ENCODE measurements at regions not wholly inside any gene's neighbourhood (a gene's known extent, or its start where the extent isn't known, plus 50 kb on each side); places are given as distances from the start of the nearest gene placed in this dataset.

- peaks cover 22% of the 10 kb centered on the region for H3K9me3 Mint-ChIP-seq
- no peak for TF ChIP-seq CTCF (IDR thresholded peaks at IDR 0.05; ENCODE audit: unreplicated experiment in 3 of 3)
- no peaks in the 10 kb centered on the region for H3K27me3 Mint-ChIP-seq (ENCODE audit: low read depth)
- no peaks in the 10 kb centered on the region for H3K4me1 Mint-ChIP-seq
- no peaks in the 10 kb centered on the region for H3K36me3 Mint-ChIP-seq (ENCODE audit: low read depth)
- H3K4me3 Mint-ChIP-seq, result no peak overlapping the region
- no peak overlapping the region for H3K27ac Mint-ChIP-seq
These were observed 904.8 kb downstream of the PDHA2 start for GRCh38 chr4:96744676-96745075.

GRCh38 chr4:96753216-96753615 is 913.3 kb downstream of the PDHA2 start:
- Mint-ChIP-seq H3K36me3 (ENCODE audit: low read depth) (no peaks in the 10 kb centered on the region), H3K9me3 (peaks cover 12% of the 10 kb centered on the region), H3K27me3 (ENCODE audit: low read depth) (no peaks in the 10 kb centered on the region), H3K27ac (no peak overlapping the region), H3K4me3 (no peak overlapping the region), H3K4me1 (no peaks in the 10 kb centered on the region)
- TF ChIP-seq CTCF (IDR thresholded peaks at IDR 0.05; ENCODE audit: unreplicated experiment in 3 of 3), result no peak

DNA sequence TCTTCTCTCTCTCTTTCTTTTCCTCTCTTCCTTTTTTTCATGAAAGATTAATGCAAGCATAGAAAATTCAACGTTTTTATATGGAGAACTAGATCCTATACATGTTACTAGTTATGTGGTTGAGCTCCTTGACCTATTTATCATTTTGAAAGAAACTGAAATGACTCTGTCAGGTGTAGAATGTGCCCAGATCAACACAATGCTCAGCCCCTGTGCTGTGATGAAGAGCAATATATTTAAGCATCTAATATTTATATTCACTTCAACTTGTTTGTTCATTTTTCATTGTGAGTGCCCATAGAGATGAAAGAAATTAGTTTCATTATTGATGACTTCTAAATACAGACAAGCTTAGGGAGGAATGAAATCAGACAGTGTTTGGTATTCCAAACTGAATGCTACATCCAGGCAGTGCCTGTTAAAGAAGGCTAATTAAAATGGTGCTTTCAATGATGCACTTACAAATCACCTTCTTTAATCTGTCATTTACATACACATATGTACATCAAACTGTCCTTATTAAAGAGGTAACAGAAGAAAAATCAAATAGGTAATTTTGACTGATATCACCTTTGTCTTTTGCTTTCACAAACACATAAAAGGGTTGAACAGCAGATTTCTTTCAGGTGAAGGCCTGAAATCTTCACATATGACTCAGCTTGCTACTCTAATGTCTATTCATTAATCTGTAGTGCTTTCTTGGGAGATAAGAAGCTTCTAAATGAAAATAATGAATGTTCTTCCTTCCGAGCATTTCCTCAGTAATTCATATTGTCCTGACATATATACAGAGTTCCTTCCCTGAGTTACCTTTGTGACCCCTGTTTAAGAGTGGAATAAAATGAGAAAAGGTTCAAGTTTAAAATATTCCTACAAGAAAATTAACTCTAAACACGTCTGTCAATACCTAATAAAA is 915.9 kb downstream of the PDHA2 start:
- no peak for TF ChIP-seq CTCF (IDR thresholded peaks at IDR 0.05; ENCODE audit: unreplicated experiment in 3 of 3)
- Mint-ChIP-seq H3K4me1 (no peaks in the 10 kb centered on the region), H3K27ac (no peak overlapping the region), H3K4me3 (no peak overlapping the region), H3K27me3 (ENCODE audit: low read depth) (no peaks in the 10 kb centered on the region), H3K9me3 (no peaks in the 10 kb centered on the region), H3K36me3 (ENCODE audit: low read depth) (no peaks in the 10 kb centered on the region)

GRCh38 chr4:96756584-96756983 is 916.7 kb downstream of the PDHA2 start:
- Mint-ChIP-seq H3K9me3 (no peaks in the 10 kb centered on the region), H3K4me1 (no peaks in the 10 kb centered on the region), H3K4me3 (no peak overlapping the region), H3K36me3 (ENCODE audit: low read depth) (no peaks in the 10 kb centered on the region), H3K27ac (no peak overlapping the region), H3K27me3 (ENCODE audit: low read depth) (no peaks in the 10 kb centered on the region)
- no peak for TF ChIP-seq CTCF (IDR thresholded peaks at IDR 0.05; ENCODE audit: unreplicated experiment in 3 of 3)

DNA sequence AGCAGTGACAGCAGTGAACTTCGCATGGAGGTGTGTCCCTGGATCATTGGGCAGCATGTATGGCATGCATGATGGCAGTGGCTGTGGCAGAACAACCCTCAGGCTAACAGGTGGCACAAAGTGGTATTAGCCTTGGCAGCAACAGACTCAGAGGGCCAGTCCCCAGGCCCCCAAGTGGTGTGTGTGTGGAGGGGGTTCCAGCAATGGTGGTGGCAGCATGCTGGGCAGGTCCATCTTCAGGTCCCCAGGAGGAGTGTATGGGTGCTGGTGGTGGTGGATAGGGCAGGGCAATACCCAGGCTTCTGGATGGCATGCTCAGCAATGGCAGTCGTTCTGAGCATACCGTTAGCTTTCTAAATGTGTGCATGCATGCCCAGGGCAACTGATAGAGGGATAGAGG is 923.7 kb downstream of the PDHA2 start:
- no peak for TF ChIP-seq CTCF (IDR thresholded peaks at IDR 0.05; ENCODE audit: unreplicated experiment in 3 of 3)
- no peaks in the 10 kb centered on the region for H3K9me3 Mint-ChIP-seq
- no peak overlapping the region for H3K27ac Mint-ChIP-seq
- no peaks in the 10 kb centered on the region for H3K4me1 Mint-ChIP-seq
- H3K36me3 Mint-ChIP-seq (ENCODE audit: low read depth), result no peaks in the 10 kb centered on the region
- no peak overlapping the region for H3K4me3 Mint-ChIP-seq
- no peaks in the 10 kb centered on the region for H3K27me3 Mint-ChIP-seq (ENCODE audit: low read depth)

- Mint-ChIP-seq H3K27ac (no peak overlapping the region), H3K4me3 (no peak overlapping the region), H3K27me3 (ENCODE audit: low read depth) (no peaks in the 10 kb centered on the region), H3K4me1 (no peaks in the 10 kb centered on the region), H3K36me3 (ENCODE audit: low read depth) (no peaks in the 10 kb centered on the region), H3K9me3 (no peaks in the 10 kb centered on the region)
- no peak for TF ChIP-seq CTCF (IDR thresholded peaks at IDR 0.05; ENCODE audit: unreplicated experiment in 3 of 3)
These were observed 926.5 kb downstream of the PDHA2 start for GRCh38 chr4:96766359-96766758.
